GM12874 (cell line): ENCODE measurements at regions not wholly inside any gene's neighbourhood (a gene's known extent, or its start where the extent isn't known, plus 50 kb on each side); places are given as distances from the start of the nearest gene placed in this dataset.

Source experiments
- TF ChIP-seq, protein P1 (sequence below): IDR thresholded peaks from 2 replicates; pipeline ENCODE4 v1.5.1; 2011; ENCODE audit warnings: low read depth, mild to moderate bottlenecking, control low read depth, low read length, moderate library complexity; ENCODE audit not compliant: insufficient read depth

DNA sequence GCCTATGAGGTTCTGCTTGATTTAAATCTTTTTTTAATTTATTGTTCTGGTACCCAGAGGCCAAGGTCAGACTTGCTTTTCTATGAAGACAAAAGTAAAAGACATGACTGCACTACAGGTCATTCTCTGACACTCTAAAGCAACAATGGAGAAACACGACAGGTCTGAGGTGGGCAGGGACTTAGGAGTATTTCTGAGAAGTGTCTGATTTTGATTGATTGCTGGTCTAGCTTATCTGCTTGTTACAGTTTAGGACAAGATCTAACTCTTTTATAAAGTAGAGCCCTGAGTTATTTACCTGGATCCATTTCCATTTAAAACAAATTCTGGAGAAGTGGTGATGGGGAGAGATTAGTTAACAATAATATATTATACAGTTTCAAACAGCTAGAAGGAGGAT is 115.2 kb upstream of the STT3B start:
- TF ChIP-seq, protein P1, sequence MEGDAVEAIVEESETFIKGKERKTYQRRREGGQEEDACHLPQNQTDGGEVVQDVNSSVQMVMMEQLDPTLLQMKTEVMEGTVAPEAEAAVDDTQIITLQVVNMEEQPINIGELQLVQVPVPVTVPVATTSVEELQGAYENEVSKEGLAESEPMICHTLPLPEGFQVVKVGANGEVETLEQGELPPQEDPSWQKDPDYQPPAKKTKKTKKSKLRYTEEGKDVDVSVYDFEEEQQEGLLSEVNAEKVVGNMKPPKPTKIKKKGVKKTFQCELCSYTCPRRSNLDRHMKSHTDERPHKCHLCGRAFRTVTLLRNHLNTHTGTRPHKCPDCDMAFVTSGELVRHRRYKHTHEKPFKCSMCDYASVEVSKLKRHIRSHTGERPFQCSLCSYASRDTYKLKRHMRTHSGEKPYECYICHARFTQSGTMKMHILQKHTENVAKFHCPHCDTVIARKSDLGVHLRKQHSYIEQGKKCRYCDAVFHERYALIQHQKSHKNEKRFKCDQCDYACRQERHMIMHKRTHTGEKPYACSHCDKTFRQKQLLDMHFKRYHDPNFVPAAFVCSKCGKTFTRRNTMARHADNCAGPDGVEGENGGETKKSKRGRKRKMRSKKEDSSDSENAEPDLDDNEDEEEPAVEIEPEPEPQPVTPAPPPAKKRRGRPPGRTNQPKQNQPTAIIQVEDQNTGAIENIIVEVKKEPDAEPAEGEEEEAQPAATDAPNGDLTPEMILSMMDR, result no peak

DNA sequence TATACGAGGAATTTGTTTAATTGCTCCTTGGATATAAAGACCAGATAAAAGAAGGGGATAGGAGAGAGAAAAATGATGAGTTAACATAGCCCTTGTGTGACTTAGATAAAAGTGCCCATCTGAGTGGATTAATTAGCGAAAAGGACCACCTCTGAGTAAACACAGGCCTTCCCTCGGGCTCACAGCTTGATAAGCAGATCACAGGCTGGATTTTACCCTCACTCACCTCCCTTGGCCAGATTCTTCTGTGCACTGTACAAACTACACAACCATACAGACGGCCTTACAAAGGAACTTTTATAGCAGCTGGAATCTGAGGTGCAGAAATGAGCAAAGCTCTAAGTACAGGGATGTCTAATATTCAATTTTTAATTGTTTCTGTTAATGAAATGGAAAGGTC is 112.4 kb upstream of the STT3B start:
- TF ChIP-seq, protein P1, result no peak

DNA sequence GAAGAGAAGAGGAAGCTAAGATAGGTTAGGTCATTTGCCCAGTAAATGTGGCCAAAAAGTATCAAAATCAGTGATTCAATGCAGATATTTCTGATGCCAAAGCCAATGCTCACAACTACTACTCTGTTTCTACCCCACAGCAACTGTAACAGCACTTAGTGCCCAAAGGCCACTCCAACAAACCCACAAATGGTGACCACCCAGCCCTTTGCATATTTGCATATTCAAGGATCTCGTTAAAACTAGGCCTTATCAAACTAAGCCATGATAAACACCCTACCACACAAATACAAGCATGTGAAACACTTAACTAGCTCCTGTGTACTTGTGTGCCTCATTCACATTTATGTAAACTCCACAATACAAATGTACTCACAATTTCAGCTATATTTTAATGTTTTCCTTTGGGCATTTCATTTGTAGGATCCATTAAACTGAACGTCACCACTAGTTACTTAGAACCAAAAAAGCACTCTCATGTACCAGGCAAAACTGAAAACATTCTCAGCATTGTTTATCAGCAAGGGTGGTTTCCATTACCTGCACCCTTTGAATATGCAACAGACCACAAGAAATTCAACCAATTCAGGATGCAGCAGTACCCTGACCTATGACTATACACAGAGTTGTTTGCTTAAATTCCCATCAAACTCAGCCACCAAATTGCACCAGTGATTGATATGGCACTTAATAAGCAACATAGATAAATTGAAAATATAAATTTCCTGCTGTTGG is 111.2 kb upstream of the STT3B start:
- TF ChIP-seq, protein P1, result no peak

DNA sequence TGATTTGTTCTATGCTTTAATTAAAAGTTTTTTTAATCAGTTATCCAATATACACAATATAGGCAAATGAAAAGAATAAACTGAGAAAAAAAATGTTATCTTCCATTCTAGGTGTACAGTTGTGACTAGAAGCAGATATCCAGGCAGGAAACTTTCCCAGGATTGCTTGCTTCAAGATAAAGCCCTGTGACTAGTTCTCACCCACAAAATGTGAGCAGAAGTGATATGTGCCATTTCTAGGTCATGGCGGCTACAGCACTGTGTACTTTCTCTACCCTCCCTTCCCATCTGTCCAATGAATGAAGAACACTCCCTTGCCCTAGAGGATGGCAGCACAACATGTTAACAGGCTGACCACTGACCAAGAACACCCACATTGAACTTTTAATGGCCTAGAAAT is 110.5 kb upstream of the STT3B start:
- TF ChIP-seq, protein P1, result no peak

DNA sequence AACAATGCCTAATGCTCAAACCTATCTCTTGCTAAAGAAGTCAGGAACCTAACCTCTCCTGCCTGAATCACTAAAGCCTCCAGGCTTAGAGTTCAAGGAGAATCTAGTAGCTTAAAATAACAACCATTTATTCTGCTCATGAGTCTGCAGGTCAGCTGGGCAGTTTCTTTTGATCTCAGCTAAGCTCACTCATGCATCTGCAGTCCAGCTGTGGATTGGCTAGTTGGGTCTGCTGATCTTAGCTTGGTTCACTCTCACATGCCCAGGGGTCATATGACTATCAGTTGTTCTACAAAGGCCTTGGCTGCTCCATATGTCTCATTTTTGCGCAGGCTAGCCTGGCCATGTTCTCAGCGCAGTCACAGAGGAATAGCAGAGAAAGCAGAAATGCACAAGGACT is 109.2 kb upstream of the STT3B start:
- TF ChIP-seq, protein P1, result no peak

DNA sequence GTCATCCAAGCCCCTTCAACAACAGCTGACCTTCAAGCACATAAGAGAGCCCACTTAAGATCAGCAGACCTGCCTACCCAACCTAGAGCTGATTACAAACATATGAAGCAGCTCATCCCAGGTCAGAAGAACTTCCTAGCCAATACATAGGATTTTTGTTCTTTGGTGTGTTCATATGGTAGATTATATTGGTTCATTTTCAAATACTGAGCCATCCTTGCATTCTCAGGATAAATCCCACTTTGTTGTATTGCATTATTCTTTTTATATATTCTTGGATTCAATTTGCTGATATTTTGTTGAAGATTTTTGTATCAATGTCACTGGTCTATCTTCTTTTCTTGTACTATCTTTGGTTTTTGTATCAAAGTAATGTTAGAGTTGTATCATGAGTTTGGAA is 107.3 kb upstream of the STT3B start:
- TF ChIP-seq, protein P1, result no peak

DNA sequence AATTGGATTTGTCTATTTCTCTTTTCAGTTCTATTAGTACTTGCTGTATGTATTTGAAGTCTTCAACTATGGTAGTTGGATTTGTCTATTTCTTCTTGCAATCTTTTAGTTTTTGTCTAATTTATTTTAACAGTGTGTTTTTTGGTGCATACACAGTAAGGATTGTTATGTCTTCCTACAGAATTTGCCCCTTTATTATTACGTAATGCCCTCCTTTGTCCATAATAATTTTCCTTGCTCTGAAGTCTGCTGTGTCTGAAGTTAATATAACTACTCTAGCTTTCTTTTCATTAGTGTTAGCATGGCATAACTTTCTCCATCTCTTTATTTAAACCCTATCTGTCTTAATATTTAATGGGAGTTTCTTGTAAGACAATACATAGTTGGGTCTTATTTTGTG is 105.1 kb upstream of the STT3B start:
- TF ChIP-seq, protein P1, result no peak
